HG03354 (cell line): ENCODE measurements at regions not wholly inside any gene's neighbourhood (a gene's known extent, or its start where the extent isn't known, plus 50 kb on each side); places are given as distances from the start of the nearest gene placed in this dataset.

Source experiments
- ATAC-seq: cut with Tn5 transposase; IDR thresholded peaks from one replicate; pipeline ENCODE4 v1.9.1; 2021; ENCODE audit warnings: mild to moderate bottlenecking; ENCODE audit not compliant: unreplicated experiment, poor library complexity, severe bottlenecking

DNA sequence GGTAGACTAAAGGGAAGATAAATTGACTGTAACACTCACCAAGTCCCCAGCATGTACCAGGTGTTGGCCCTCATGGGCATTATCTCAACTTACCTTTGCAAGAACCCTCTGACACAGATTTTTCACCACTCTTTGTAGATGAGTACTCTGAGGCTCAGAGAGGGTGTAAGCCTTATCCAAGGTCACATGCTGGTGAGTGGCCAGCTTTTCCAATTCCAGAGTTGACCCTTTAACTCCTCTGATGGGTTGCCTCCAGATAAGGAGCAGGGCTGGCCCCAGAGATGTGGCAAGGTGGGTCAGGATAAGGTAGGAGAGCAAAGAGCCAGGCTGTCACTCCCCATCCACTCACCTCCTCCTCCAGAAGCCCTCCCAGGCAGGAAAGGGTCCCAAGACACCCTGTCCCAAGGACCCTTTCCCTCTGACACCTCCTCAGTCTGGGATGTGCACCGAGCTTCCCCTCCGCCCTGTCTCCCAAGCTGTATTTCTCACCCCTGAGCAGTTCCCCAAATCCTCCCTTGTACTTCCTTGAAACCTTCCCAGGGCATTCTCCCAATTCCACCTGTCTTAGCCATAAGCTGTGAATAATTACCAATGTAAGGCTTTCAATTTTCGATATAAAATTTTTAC, 165.9 kb downstream of the ZFP36L2 start:
- no peak for ATAC-seq

GRCh38 chr2:43059183-43059897, 167.1 kb downstream of the ZFP36L2 start:
- peak; percentile 72 for ATAC-seq

GRCh38 chr2:43058726-43059110, 167.7 kb downstream of the ZFP36L2 start:
- no peak for ATAC-seq

GRCh38 chr2:43057742-43058725, 168.4 kb downstream of the ZFP36L2 start:
- ATAC-seq = no peak

- no peak for ATAC-seq
These were observed 169.2 kb downstream of the ZFP36L2 start for GRCh38 chr2:43057026-43057741.

GRCh38 chr2:43055985-43056384, 170.4 kb downstream of the ZFP36L2 start:
- ATAC-seq = no peak

GRCh38 chr2:43055086-43055912, 171.1 kb downstream of the ZFP36L2 start:
- no peak for ATAC-seq

DNA sequence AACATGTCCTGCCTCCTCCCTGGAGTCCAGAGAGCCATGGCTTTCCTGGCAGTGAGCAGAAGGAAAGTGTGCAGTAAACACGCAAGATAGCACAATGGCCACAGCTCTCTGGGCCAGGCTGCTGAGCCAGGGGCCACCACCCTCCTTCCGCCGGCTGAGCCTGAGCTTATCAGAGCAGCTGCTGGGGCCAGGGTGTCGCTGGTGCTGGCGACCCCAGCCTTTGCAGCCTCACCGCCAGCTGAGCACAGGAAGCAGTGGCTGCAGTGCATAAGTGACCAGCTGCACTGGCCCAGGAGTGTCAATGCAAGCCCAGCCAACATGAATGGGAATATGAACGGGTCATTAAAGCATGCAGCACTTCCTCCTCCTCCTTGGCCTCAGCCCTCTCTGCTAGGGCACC, 172.0 kb downstream of the ZFP36L2 start:
- no peak for ATAC-seq

- no peak for ATAC-seq
These were observed 173.5 kb downstream of the ZFP36L2 start for GRCh38 chr2:43052944-43053306.

DNA sequence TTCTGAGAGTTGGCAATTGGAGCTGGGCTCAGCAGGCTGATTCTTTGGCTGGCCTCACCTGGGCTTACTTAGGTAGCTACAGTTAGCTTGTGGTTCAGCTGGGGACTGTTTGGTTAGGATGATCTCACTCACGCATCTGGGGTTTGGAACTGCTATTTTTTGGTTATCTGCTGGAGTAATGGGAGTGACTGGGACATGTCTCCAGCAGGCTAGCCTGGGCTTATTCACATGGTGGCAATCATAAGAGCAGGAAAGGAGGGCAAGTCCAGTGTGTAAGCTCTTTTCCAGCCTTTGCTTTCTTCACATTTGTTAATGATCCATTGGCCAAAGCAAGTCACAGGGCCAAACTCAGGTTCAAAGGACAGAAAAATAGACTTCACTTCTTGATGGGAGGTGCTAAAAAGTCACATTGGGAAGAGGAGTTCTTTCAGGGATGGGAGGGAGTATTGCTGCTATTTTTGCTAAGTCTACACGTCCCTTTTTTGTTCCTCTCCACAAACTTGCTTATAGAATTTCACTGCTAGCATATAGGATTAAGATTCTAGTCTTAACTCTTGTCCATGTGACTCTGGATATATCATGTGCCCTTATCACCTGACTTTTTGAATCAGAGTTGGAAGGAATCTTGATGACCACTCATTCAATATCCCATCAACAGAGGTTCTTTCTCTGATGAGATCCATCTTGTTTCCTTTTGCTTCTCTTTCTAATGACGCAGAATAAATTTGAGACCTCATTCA, 174.0 kb downstream of the ZFP36L2 start:
- no peak for ATAC-seq

DNA sequence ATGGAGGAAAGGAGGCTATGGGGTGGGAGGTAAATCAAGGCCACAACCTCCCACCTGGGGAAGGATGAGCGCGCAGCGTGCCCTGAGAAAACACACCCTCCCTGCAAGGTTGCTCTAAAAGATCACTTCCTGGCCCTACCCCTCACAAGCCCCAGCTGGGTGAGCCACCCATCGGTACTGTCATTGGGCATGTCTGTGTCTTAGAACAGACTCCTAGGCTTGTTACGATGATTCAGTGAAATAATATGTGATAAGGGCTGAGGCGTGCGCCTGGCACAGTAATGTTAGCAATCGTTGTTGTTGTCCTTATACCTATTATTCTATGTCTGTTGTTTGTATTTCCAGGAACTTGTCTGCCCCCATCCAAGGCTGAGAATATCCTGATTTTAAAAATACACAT, 175.1 kb downstream of the ZFP36L2 start:
- ATAC-seq = no peak

- no peak for ATAC-seq
These were observed 175.5 kb downstream of the ZFP36L2 start for GRCh38 chr2:43050866-43051265.

DNA sequence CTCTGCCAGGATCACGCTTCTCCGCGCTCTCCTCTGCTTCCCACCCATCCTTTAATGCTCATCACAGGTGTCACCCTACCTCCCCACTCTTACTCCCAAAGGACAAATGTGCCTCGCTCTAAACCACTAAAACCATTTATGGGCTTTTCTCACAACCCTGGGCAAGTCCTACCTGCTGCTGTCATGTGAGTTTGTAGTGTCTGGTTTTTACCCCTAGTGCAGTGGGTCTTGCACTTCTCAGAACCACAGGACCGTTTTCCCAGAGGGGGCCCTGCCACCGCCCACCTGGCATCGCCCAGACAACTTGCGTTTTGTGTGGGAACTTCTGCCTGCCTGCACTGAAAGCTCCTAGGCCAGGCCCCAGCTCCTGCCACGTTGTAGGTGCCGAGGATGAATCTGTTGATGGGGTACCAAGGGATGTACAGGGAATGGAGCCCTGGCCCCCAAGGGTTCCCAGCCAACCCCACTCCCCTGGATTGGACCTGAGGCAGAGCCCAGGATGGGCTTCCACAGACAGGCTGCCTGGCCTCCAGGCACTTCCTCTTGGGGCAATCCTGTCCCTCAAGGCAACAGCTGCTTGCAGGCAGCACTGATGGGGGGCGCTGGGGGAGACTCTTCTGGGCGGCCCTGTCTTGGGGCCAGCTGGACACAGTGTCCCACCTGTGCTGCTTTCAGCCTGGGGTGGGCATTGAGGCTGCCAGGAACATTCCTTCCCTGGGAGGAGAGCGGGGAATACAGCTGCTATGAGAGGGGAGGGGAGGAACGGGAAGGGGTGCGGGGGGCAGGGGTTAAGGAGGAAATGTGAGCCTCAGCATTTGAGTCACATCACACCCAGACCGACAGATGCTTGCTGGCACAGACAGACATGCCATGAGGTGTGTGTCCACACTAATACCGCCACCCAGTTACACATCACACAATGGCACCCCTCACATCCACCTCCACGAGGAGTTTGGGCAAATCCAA, 176.3 kb downstream of the ZFP36L2 start:
- no peak for ATAC-seq

GRCh38 chr2:43047187-43047780, 179.1 kb downstream of the ZFP36L2 start:
- no peak for ATAC-seq

DNA sequence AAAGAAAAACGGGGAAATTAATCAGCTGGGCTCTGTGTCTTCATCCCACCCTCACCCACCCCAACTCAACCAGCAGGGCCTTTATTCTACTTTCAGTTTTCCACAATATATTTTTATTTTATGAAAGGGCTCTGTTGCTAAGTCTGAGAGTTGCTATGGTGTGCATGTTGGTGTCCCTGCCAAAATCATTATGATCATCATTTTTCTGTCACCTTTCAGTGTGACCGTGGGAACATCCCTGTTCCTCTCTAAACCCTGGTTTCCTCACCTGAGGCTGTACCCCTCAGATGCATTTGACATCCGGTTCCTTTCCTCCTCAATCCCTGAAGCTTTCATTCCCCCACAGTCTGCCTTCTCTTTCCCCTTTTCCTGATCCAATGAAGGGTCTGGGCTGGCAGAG, 180.5 kb downstream of the ZFP36L2 start:
- ATAC-seq = no peak

DNA sequence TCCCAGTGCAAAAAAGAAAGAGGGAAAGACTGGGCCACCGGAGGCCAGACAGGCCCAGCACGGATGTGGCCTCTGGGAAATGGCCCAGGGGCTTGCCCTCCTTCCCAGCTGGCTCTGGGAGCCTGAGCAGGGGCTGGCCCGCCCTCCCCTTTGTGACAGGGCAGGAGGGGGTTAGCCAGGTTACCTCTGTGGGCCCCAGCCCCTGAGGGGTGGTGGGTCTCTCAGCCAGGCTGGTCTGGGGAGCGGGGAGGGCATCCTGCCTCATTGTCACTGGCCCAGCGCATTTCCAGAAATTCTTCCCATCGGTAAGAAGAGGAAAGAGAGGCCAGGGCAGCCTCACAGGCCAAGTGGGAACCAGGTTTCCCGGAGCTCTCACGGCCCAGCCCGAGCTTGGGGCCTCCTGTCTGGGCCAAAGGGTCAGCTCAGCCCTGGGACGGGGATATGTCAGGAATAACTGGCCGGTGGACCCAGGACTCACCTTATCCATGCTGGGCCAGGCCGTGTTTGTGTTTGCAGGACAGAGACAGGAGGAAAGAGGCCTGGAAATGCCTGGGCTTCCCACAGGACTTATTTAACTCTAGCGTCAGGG, 182.2 kb downstream of the ZFP36L2 start:
- no peak for ATAC-seq

DNA sequence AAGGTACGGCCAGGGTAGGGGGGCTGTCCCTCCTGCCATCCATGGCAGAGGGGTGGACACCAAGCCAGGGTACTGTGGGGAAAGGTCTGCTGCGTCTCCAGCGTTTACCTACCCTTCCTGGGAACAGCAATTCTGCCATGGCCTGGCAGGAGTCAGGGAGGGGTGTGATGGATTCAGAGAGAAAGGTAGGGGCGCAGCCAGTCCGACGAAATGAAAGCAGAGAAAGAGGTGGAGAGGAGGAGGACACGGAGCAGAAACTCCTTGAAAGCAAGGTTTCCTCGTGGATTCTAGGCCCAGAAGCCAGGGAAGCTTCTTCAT, 182.9 kb downstream of the ZFP36L2 start:
- no peak for ATAC-seq
